ENCODE measurements at regions not wholly inside any gene's neighbourhood (a gene's known extent, or its start where the extent isn't known, plus 50 kb on each side); places are given as distances from the start of the nearest gene placed in this dataset.

- DNase-seq (no peak), ATAC-seq (no peak)
- H3K27me3 ChIP-seq = no peaks in the 10 kb centered on the region
- TF ChIP-seq CTCF (IDR thresholded peaks at IDR 0.05) = no peak
- no peak for TF ChIP-seq POLR2A (IDR thresholded peaks at IDR 0.05)
- no peaks in the 10 kb centered on the region for H3K4me1 ChIP-seq
- intact Hi-C loops (cut with DNase I) = no loop called here
- peaks cover 0 to 4% (median 0%) of the 10 kb centered on the region in 12 donors for H3K9me3 ChIP-seq
- no peaks in the 10 kb centered on the region for H3K36me3 ChIP-seq
- 63 to 72% (median 70%) methylated on average over 2 of the region's 2 CpGs for WGBS, 4 donors
- H3K4me3 ChIP-seq = no peak overlapping the region
- no peak overlapping the region for H3K27ac ChIP-seq
Measured at GRCh38 chr20:55805138-55805537, 200.2 kb downstream of the CBLN4 start.

DNA sequence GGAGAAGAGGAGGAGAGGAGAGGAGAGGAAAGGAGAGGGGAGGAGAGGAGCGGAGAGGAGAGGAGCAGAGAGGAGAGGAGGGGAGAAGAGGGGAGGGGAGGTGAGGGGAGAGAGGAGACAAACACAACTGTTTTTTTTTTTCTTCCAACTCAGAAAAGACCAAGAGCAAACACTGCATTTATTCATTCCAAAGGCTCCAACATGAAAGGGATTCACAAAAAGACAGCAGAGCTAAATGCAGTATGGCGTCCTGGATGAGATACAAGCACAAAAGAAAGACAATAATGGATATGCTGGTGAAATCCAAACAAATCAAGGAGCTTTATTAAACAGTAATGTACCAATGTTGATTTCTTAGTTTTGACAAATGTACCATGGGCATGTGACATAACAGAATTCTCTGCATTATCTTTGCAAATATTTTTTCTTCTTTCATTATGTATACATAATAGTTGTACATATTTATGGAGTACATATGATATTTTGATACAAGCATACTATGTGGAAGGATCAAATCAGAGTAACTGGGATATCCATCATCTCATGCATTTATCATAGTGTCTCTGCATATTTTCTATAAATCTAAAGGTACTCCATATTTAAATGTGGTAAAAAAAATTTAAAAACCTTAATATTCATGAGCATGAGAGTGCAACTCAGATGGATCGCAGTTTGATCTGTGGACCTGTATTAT is 204.6 kb downstream of the CBLN4 start:
- no peak for TF ChIP-seq CTCF (IDR thresholded peaks at IDR 0.05)
- TF ChIP-seq POLR2A (IDR thresholded peaks at IDR 0.05) = no peak
- no peak for DNase-seq
- Histone ChIP-seq H3K4me3 (no peak overlapping the region), H3K27me3 (no peaks in the 10 kb centered on the region), H3K27ac (no peak overlapping the region), H3K4me1 (no peaks in the 10 kb centered on the region), H3K36me3 (no peaks in the 10 kb centered on the region), H3K9me3 (no peaks in the 10 kb centered on the region)
- 74 to 79% (median 77%) methylated on average over 3 of the region's 3 CpGs for WGBS, 4 donors
- intact Hi-C loops (cut with DNase I) = no loop called here
- ATAC-seq = no peak

DNA sequence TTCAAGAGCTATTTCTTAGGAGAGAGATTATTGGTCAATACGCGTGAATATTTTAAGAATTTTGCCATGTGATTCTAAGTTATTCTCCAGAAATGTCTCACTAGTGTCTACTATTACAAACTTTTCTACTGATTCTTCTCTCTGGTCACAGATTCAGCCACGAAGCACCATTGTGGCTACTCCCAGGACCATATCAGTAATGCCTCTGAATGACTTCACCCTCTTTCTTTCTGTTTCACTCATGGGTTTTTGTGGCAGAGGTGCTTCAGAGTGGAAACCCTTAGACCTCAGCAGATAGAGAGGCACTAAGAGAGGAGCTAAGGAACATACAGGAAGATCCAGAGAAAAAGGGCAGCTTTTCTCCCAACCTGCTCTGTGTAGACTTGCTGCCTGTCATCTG is 211.3 kb downstream of the CBLN4 start:
- WGBS, 4 donors = 75 to 77% (median 75%) methylated on average over 3 of the region's 3 CpGs
- no peaks in the 10 kb centered on the region for H3K27me3 ChIP-seq

DNA sequence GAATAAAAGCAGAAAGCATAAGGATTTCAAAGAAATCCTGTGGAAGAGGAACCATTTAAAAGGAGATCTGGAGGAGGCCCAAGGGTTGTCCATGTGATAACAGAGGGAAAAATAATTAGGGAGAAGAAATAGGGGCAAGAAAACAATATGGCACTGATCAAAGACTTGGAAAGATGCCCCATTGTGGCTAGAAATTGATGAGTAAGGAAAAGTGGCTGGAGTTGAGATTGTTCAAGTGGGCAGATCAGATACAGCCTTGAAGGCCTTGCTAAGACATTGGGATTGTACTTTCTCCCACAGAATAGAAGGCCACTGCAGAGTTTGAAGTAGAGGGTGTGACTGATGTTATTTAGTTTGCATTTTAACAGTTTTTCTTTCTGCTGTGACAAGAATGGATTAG is 213.3 kb downstream of the CBLN4 start:
- intact Hi-C loops (cut with DNase I) = no loop called here
- Histone ChIP-seq H3K9me3 (no peaks in the 10 kb centered on the region), H3K36me3 (no peaks in the 10 kb centered on the region), H3K27ac (no peak overlapping the region), H3K27me3 (no peaks in the 10 kb centered on the region), H3K4me3 (no peak overlapping the region), H3K4me1 (no peaks in the 10 kb centered on the region)
- ATAC-seq (no peak), DNase-seq (no peak)
- TF ChIP-seq POLR2A (IDR thresholded peaks at IDR 0.05) (no peak), CTCF (IDR thresholded peaks at IDR 0.05) (no peak)

More for the DNA sequence above, 211.3 kb downstream of the CBLN4 start:
- intact Hi-C loops (cut with DNase I) = no loop called here
- Histone ChIP-seq H3K27ac (no peak overlapping the region), H3K4me1 (no peaks in the 10 kb centered on the region), H3K36me3 (no peaks in the 10 kb centered on the region), H3K9me3 (no peaks in the 10 kb centered on the region), H3K4me3 (no peak overlapping the region)
- no peak for TF ChIP-seq POLR2A (IDR thresholded peaks at IDR 0.05)
- TF ChIP-seq CTCF (IDR thresholded peaks at IDR 0.05) = no peak
- DNase-seq (no peak), ATAC-seq (no peak)
